Activated T-cell treated with anti-CD3 and anti-CD28 coated beads for 24 hours (primary cell): ENCODE measurements at regions not wholly inside any gene's neighbourhood (a gene's known extent, or its start where the extent isn't known, plus 50 kb on each side); places are given as distances from the start of the nearest gene placed in this dataset.
"Not testable (repeated sequence)": the region's sequence is repeated elsewhere in the genome, so short reads cannot be mapped to it uniquely, and the experiment has no call there.

Experiments used
- DNase-seq: peaks from one replicate; pipeline ENCODE4 v3.0.0-alpha.2; 2020; ENCODE audit warnings: low read depth

DNA sequence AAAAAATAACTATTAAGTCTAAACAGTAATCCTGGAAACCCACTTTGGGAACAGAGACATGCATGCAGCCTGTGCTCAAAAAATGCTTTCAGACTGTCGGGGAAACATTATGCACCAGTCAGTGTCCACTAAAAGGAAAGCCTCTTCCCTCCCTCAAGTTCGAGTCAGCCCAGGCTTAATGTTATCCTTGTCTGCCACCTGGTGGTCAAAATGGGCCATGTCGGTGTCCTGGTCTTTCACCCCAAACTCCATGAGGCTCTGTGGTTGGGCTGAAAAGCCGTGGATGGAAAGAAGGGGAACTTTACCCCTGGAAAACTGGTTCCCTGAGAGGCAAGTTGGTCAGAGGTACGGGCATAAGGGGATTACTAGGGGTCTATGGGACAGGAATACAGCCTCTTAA lies 88.4 kb upstream of the ZNF492 start:
- DNase-seq: peak; percentile 1

DNA sequence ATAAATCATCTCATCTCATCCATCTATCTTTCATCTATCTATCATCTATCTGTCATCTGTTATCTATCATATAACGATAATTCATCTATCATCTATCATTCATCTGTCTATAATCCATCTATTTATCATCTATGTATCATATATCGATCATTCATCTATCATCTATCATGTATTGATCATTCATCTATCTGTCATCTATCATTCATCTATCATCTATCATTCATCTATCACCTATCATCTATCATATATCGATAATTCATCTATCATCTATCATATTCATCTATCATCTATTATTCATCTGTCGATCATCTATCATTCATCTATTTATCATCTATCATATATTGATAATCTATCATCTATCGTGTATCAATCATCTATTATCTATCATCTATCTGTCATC lies 100.4 kb upstream of the ZNF492 start:
- DNase-seq: no peak

GRCh38 chr19:22532388-22533300 lies 101.5 kb upstream of the ZNF492 start:
- no peak for DNase-seq

GRCh38 chr19:22530042-22530441 lies 104.1 kb upstream of the ZNF492 start:
- no peak for DNase-seq

DNA sequence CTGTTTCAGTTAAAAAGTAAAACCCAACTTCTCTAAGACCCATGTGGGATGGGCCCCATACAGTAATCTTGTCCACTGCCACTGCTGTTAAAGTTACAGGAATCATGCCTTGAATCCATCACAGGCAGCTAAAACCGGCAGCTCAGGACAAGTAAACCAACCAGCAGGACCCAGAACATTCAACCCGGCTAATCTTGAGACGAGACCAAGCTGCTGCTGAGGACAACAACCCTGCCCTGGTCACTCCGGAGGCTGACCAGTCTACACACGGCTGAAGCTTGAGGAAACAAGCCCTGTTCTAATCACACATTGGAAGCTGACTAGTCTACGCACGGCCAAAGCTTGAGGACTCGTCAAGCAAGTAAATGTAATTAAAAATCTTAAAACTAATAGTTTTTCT lies 105.2 kb upstream of the ZNF492 start:
- no peak for DNase-seq

DNA sequence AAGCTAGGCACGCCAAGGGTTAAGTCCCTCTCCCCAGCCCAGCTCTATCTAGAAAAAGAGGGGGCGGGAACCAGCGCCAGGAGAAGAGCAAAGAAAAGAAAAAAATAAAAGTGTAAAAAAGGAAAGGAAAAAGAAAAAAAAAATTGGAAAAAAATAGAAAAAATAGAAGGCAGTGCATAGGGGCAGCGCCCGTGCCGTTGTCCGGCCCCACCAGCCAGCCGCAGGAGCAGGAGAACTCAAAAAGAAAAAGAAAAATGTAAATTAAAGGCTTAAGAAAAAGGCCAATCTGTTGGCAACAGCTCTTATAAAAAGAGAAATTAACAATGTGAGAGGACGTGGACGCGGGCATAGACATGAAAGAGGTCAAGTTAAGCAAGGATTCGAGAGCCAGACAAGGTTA lies 105.4 kb upstream of the ZNF98 start:
- DNase-seq: no peak

DNA sequence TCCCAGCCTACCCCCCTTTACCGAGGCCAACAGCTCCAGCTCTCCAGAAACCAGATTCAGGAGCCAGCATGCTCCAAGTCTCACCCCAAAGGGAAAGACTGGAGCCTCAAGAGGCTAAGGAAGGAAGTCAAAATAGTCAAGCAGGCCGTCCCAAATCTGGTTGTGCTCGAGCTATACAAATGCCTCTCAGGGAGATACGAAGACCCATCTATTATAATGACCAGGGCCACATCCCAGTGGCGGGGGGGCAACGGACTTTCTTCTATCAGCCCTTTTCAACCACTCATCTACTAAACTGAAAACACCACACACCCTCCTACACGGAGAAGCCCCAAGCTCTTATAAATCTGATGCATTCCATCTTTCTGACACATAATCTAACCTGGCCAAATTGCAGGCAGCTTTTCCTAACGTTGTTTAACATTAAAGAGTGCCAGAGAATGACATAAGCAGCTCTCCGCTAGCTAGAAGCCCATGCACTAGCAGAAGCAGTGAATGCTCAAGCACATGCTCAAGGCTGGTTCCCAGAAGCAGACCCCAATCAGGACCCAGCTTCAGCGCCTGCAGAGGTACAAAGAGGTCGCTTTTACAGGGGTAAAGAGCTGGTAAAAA lies 104.6 kb upstream of the ZNF98 start:
- DNase-seq: no peak

- DNase-seq: no peak
Measured at GRCh38 chr19:22523940-22524339, 101.8 kb upstream of the ZNF98 start.

GRCh38 chr19:22519562-22519961 lies 97.4 kb upstream of the ZNF98 start:
- not testable (repeated sequence) for DNase-seq

GRCh38 chr19:22519152-22519551 lies 97.0 kb upstream of the ZNF98 start:
- no peak for DNase-seq

GRCh38 chr19:22517496-22518411 lies 95.6 kb upstream of the ZNF98 start:
- DNase-seq: no peak

DNA sequence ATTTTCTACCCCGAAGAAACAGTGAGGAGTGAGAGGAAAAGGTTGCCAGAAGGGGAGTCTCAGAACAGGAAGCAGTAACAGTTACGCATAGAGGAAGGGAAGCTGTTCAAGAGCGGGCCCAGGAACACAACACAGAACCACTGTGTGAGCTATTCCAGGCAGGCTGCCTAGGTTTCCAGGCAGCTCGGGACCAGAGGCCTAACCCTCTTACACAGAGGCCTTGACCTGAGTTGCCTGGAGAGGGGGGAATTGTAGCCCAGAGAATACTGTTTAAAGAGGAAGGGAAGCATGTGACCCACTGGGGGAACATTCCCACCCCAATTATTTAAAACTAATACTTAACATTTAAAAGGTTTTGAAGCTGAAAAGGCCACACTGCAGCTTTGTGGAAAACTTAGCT lies 93.3 kb upstream of the ZNF98 start:
- no peak for DNase-seq

GRCh38 chr19:22503524-22503923 lies 81.4 kb upstream of the ZNF98 start:
- no peak for DNase-seq

- DNase-seq: no peak
Measured at GRCh38 chr19:22502766-22503165, 80.6 kb upstream of the ZNF98 start.

DNA sequence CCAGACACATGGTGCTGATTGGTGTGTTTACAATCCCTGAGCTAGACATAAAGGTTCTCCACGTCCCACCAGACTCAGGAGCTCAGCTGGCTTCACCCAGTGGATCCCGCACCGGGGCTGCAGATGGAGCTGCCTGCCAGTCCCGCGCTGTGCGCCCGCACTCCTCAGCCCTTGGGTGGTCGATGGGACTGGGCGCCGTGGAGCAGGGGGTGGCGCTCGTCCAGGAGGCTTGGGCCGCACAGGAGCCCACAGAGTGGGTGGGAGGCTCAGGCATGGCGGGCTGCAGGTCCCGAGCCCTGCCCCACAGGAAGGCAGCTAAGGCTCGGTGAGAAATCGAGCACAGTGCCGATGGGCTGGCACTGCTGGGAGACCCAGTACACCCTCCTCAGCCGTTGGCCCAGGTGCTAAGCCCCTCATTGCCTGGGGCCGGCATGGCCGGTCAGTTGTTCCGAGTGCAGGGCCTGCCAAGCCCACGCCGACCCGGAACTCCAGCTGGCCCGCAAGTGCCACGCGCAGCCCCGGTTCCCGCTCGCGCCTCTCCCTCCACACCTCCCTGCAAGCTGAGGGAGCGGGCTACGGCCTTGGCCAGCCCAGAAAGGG lies 76.8 kb upstream of the ZNF98 start:
- DNase-seq: not testable (repeated sequence)

- no peak for DNase-seq
Measured at GRCh38 chr19:22491746-22492145, 69.6 kb upstream of the ZNF98 start.

- not testable (repeated sequence) for DNase-seq
Measured at GRCh38 chr19:22483514-22483913, 61.4 kb upstream of the ZNF98 start.

GRCh38 chr19:22472180-22472637 lies 50.1 kb upstream of the ZNF98 start:
- no peak for DNase-seq
